ENCODE measurements at regions not wholly inside any gene's neighbourhood (a gene's known extent, or its start where the extent isn't known, plus 50 kb on each side); places are given as distances from the start of the nearest gene placed in this dataset.
A peak's percentile ranks its signal among the peaks of the same experiment; 100 is the strongest.
"Not testable (repeated sequence)": the region's sequence is repeated elsewhere in the genome, so short reads cannot be mapped to it uniquely, and the experiment has no call there.

DNA sequence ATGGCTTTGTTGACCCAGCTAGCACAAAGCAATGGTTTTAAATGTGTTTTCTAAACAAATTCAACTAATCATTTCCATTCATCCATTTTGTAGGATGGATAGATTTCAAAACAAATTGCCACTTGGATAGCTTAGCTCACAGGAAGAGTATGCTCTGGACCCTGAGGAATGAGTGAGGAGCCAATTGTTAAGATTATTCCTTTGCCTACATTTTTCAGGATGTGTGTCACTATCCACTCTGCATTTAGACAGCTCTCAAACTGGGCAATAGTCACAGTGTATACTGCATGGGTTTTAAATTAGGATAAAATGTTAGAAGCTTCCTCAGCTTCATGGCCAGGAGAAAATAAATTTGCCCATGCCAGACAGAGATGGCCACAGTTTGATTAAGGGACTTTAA is 605.6 kb upstream of the TEX47 start:
- no peak for DNase-seq

DNA sequence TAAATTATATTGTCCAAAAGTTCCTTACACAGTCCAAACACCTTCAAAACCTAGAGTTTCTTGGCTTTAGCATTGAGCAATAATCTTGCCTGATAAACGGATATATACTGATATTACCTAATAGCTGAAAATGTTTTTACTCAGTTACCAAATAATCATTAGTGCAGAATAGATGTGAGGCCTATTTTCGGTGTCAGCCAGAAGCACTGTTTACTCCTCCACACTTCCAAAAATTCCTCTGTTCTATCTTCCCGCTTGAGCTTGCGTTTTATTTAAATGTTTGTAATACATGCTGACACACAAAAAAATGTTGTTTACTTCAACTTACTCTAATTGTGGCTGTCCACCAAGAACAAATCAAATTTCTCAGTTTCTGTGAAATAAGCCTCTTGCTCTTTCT is 606.2 kb upstream of the TEX47 start:
- no peak for DNase-seq

- no peak for DNase-seq
These were observed 656.4 kb upstream of the TEX47 start for GRCh38 chr7:89451911-89452310.

- no peak for DNase-seq
These were observed 661.0 kb upstream of the TEX47 start for GRCh38 chr7:89456556-89456955.

- DNase-seq, result no peak
These were observed 662.6 kb upstream of the TEX47 start for GRCh38 chr7:89458114-89458513.

GRCh38 chr7:89474456-89474855 is 678.9 kb upstream of the TEX47 start:
- DNase-seq, result no peak

- DNase-seq, result no peak
These were observed 676.3 kb upstream of the STEAP1 start for GRCh38 chr7:89477991-89478390.

GRCh38 chr7:89495704-89496103 is 658.6 kb upstream of the STEAP1 start:
- DNase-seq, result no peak

DNA sequence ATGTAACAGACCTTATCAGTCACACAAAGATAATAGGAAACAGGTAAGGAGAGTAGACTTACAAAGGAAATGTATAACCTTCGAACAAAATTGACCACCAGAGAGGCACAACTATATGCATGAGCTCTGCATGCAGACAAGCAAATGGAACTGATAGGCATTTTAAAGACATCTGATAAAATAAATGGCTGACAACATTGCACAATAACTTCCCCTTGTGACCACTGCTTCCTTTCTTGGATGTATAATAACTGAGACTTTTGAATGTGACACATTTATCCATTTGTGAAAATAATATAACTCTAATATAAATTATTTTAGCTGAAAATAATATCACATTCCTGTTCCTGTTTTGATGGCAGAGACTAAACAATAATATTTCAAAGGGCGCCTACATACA is 654.2 kb upstream of the STEAP1 start:
- DNase-seq, result peak; percentile 29

DNA sequence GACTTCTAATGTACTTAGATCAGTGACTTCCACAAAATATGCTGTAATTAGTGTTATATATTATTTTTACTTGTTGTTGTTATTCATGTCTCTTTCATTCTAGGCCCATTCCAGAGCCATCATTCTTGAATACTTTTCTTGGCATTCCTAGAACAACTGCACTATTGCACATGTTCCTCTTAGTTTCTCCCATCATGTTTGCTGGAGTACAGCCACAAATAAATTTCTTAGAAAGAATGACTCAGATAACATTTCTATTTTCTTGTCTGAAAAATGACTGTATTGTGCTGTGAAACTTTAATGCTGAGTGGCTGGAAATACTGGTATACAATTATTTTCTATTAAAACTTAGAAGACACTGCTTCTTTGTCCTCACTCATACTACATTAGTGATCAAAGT is 651.0 kb upstream of the STEAP1 start:
- DNase-seq, result peak; percentile 21

GRCh38 chr7:89507034-89507433 is 647.2 kb upstream of the STEAP1 start:
- DNase-seq, result no peak

- DNase-seq, result no peak
These were observed 642.4 kb upstream of the STEAP1 start for GRCh38 chr7:89511900-89512299.

DNA sequence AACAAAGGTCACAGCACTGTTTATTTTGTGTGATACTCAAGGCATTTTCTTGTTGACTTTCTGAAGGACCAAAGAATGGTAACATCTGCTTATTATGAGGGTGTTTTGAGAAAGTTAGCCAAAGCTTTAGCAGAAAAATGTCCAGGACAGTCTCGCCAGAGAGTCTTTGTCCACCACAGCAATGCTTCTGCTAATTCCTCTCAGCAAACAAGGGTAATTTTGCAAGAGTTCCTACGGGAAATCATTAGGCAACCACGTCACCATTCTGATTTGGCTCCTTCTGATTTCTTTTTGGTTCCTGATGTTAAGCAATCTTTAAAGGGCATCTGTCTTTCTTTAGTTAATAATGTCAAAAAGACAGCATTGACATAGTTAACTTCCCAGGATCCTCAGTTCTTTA is 639.3 kb upstream of the STEAP1 start:
- no peak for DNase-seq

GRCh38 chr7:89517815-89518214 is 636.5 kb upstream of the STEAP1 start:
- DNase-seq, result no peak

- DNase-seq, result no peak
These were observed 604.5 kb upstream of the STEAP1 start for GRCh38 chr7:89549768-89550167.

DNA sequence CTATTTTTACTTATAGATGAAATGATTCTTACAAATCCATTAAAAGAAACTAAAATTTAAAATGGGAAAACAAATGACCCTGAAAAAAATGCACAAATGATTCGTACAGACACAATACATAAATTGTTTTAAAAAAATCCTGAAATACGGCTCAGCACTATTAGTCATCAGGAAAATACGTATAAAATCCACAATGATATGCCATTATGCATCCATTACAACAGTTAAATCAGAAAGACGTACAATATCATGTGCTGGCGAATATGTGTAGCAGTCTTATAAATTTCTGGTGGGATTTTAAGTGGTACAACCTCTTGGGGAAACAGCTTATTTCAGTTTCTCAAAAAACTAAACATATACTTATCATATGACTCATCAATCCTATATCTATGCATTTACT is 600.1 kb upstream of the STEAP1 start:
- DNase-seq, result no peak

DNA sequence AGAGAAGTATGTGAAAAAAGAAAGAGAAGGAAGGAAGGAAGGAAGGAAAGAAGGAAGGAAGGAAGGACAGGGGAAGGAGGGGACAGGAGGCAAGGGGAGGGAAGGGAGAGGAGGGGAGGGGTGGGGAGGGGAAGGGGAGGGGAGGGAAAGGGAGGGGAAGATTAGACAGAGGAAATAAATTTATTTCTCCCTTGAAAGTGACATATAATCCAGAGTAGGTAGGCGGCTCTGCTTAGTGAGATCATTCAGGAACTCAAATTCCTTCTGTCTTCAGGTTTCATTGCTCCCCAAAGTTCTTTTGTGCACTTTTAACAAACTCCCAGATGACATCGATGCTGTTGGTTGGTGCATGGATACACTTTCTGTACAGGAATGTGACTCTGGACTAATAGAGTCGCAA is 594.7 kb upstream of the STEAP1 start:
- no peak for DNase-seq

DNA sequence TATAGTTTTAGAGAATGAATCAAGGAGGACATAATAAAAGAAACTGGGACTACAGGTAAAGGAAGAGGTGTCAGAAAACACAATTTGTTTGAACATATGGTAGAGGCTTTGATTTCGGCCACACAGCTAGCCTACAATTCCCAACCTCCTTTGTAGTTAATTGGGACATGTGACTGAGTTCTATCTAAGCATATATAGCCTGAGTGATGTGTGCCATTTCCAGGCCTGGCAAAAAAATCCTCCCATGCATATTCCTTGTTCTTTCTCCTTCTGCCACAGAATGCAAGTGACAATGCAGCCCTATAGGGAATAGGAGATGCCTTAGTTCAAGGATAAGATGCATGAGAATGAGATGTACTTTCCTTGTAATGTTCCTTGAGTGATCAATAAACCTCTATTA is 590.7 kb upstream of the STEAP1 start:
- DNase-seq, result no peak

DNA sequence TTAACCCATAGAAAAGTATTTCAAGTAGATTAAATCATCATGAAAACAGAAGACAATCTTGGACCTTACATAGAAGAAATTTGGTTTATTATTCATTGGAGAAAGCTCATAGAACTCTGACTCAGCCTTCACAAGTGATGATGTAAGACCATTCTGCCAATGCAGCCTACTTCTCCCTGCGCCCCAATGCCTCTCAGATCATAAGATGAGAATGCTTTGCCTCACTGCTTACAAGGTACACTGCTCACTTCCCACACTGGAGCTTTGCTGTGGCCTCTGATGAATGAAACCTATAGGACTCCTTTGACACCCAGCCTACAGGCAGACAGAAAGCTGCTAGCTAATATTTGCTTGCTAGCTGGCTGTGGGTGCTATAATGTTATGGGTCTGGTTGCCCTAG is 569.4 kb upstream of the STEAP1 start:
- DNase-seq, result no peak

- no peak for DNase-seq
These were observed 561.1 kb upstream of the STEAP1 start for GRCh38 chr7:89593125-89593524.

- no peak for DNase-seq
These were observed 551.3 kb upstream of the STEAP1 start for GRCh38 chr7:89602984-89603383.

DNA sequence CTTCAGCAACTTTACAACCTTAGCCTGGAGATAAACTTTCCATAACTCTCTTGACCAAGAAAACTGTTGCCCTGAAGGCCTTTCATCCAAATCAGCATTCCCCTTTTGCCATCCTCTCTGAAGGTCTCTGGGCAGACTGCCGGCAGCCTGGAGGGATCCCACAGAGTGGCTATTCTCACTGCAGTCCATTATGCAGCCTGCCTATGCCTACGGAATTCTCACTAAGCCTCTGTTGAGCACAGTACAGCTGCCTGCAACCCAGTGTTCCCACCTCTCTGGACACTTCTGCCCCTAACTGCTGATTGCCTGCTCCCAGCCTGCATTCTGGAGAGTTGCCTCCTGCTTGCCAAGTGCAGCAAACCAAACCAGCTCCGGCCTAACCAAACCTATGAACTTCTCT is 548.9 kb upstream of the STEAP1 start:
- no peak for DNase-seq

- no peak for DNase-seq
These were observed 547.8 kb upstream of the STEAP1 start for GRCh38 chr7:89606511-89606910.

- no peak for DNase-seq
These were observed 546.5 kb upstream of the STEAP1 start for GRCh38 chr7:89607792-89608191.

- DNase-seq, result not testable (repeated sequence)
These were observed 537.4 kb upstream of the STEAP1 start for GRCh38 chr7:89616829-89617228.

DNA sequence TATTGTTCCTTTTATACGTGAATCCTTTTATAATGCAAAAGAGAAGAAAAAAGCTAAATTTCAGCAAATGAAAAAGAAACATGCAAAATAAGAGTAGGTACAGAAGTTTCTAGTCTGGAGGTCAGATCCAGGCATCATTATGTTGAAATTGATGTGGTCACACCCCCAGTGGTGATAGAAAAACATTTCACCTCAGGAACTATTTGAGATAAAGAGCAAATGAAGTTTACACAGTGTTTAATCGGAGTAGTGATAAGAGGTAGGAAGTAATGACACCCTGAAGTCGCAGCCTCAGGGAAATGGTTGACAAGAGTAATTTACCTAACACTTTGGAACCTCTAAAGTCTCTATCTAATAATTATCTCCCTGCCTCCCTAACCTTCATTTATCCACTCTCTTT is 536.0 kb upstream of the STEAP1 start:
- peak; percentile 35 for DNase-seq
